Hepatocyte (in vitro differentiated cells): ENCODE measurements at regions not wholly inside any gene's neighbourhood (a gene's known extent, or its start where the extent isn't known, plus 50 kb on each side); places are given as distances from the start of the nearest gene placed in this dataset.

Source experiments
- EZH2phosphoT487 ChIP-seq: fragments of 200-600 bp; sonication (generic); IDR thresholded peaks from one replicate; pipeline ENCODE4 v1.6.1; 2018; ENCODE audit warnings: antibody characterized with exemption, mild to moderate bottlenecking, low read depth, moderate library complexity; ENCODE audit not compliant: unreplicated experiment, severe bottlenecking
- TF ChIP-seq, protein P1 (sequence below): fragments of 200-600 bp; sonication (generic); IDR thresholded peaks from 2 replicates; pipeline ENCODE4 v1.5.1; 2016; ENCODE audit warnings: antibody characterized with exemption, mild to moderate bottlenecking; ENCODE audit not compliant: poor library complexity

DNA sequence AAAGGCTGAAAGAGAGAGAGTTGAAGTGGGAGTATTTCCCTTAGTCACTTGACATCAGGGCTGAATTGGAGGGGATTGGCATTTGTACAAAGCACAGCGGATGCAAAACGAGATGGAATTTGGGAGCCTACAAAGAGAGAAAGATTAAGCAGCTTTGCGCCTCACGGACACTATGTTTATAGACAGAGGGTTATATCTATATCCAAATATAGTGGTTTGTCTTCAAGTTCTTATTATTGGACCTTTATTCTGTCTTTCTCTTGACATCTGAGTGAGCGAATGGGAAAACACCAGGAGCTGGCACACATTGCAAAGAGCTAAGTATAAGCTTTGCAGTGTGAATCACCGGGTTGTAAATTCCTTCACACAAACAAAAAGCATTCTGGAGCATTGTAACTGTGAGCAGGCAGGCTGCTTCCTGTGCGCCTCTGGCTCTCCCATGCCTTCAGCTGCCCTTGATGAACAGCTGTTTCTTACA is 500.2 kb downstream of the STIM2 start:
- TF ChIP-seq, protein P1, sequence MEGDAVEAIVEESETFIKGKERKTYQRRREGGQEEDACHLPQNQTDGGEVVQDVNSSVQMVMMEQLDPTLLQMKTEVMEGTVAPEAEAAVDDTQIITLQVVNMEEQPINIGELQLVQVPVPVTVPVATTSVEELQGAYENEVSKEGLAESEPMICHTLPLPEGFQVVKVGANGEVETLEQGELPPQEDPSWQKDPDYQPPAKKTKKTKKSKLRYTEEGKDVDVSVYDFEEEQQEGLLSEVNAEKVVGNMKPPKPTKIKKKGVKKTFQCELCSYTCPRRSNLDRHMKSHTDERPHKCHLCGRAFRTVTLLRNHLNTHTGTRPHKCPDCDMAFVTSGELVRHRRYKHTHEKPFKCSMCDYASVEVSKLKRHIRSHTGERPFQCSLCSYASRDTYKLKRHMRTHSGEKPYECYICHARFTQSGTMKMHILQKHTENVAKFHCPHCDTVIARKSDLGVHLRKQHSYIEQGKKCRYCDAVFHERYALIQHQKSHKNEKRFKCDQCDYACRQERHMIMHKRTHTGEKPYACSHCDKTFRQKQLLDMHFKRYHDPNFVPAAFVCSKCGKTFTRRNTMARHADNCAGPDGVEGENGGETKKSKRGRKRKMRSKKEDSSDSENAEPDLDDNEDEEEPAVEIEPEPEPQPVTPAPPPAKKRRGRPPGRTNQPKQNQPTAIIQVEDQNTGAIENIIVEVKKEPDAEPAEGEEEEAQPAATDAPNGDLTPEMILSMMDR: no peak
- no peak for TF ChIP-seq EZH2phosphoT487
